MM.1S (cell line): ENCODE measurements at regions not wholly inside any gene's neighbourhood (a gene's known extent, or its start where the extent isn't known, plus 50 kb on each side); places are given as distances from the start of the nearest gene placed in this dataset.
"Not testable (repeated sequence)": the region's sequence is repeated elsewhere in the genome, so short reads cannot be mapped to it uniquely, and the experiment has no call there.

ENCODE experiments used
- DNase-seq: peaks from one replicate; pipeline ENCODE4 v3.0.0-alpha.2; 2015
- H2AFZ ChIP-seq: fragments of 300-600 bp; sonication (generic); 2 replicates; pipeline ENCODE4 v1.6.0; 2016; ENCODE audit warnings: antibody characterized with exemption, low read length
- H3F3A ChIP-seq: fragments of 300-600 bp; sonication (generic); 2 replicates; pipeline ENCODE4 v1.6.1; 2016; ENCODE audit warnings: mild to moderate bottlenecking, antibody characterized with exemption, low read length, moderate library complexity, mixed read lengths; ENCODE audit not compliant: insufficient read depth
- H3K27ac ChIP-seq: fragments of 300-600 bp; sonication (generic); 2 replicates; pipeline ENCODE4 v1.5.1; 2016; ENCODE audit warnings: mild to moderate bottlenecking, low read length
- H3K27me3 ChIP-seq: fragments of 300-600 bp; sonication (generic); replicated peaks from 2 replicates; pipeline ENCODE4 v1.6.0; 2016; ENCODE audit warnings: low read length; ENCODE audit not compliant: insufficient read depth
- H3K36me3 ChIP-seq: fragments of 300-600 bp; sonication (generic); replicated peaks from 2 replicates; pipeline ENCODE4 v1.6.1; 2016; ENCODE audit warnings: mild to moderate bottlenecking, low read length, mixed read lengths; ENCODE audit not compliant: insufficient read depth
- H3K4me1 ChIP-seq: fragments of 300-600 bp; sonication (generic); 2 replicates; pipeline ENCODE4 v1.6.1; 2016; ENCODE audit warnings: low read length, mixed read lengths
- H3K4me2 ChIP-seq: fragments of 300-600 bp; sonication (generic); 2 replicates; pipeline ENCODE4 v1.6.0; 2016; ENCODE audit warnings: low read depth, low read length
- H3K4me3 ChIP-seq: fragments of 300-600 bp; sonication (generic); 2 replicates; pipeline ENCODE4 v1.5.1; 2016; ENCODE audit warnings: low read length, mixed read lengths
- H3K79me2 ChIP-seq: fragments of 300-600 bp; sonication (generic); 2 replicates; pipeline ENCODE4 v1.6.1; 2016; ENCODE audit warnings: mixed run types, low read length, mixed read lengths
- H3K9ac ChIP-seq: fragments of 300-600 bp; sonication (generic); 2 replicates; pipeline ENCODE4 v1.6.1; 2016; ENCODE audit warnings: low read length, mixed read lengths
- H3K9me2 ChIP-seq: fragments of 300-600 bp; sonication (generic); replicated peaks from 2 replicates; pipeline ENCODE4 v1.6.1; 2016; ENCODE audit warnings: mild to moderate bottlenecking, low read length, mixed read lengths; ENCODE audit not compliant: insufficient read depth
- H3K9me3 ChIP-seq: fragments of 300-600 bp; sonication (generic); replicated peaks from 2 replicates; pipeline ENCODE4 v1.6.1; 2016; ENCODE audit warnings: mild to moderate bottlenecking, low read length, mixed read lengths; ENCODE audit not compliant: insufficient read depth
- H4K20me1 ChIP-seq: fragments of 300-600 bp; sonication (generic); 2 replicates; pipeline ENCODE4 v1.6.1; 2016; ENCODE audit warnings: mild to moderate bottlenecking, low read length, moderate library complexity, mixed read lengths; ENCODE audit not compliant: insufficient read depth
- CTCF ChIP-seq: fragments of 300-600 bp; sonication (generic); IDR thresholded peaks from 2 replicates; pipeline ENCODE4 v1.5.1; 2016; ENCODE audit warnings: antibody characterized with exemption, low read length, mixed read lengths
- EZH2 ChIP-seq: fragments of 300-600 bp; sonication (generic); optimal IDR thresholded peaks from 2 replicates; pipeline ENCODE3; 2017; ENCODE audit warnings: low read depth, mild to moderate bottlenecking, antibody characterized with exemption, low read length, mixed read lengths
- EZH2phosphoT487 ChIP-seq: fragments of 300-600 bp; sonication (generic); IDR thresholded peaks from 2 replicates; pipeline ENCODE4 v1.6.1; 2018; ENCODE audit warnings: antibody characterized with exemption, low read length

- Histone ChIP-seq H3K27ac (no peak overlapping the region), H2AFZ (no peak overlapping the region)
- DNase-seq, result no peak
These were observed 90.6 kb upstream of the LHX1 start for GRCh38 chr17:36846410-36847292.

GRCh38 chr17:36848008-36848902, 89.0 kb upstream of the LHX1 start:
- Histone ChIP-seq H4K20me1 (no peaks in the 10 kb centered on the region), H3K4me1 (no peaks in the 10 kb centered on the region), H3F3A (no peaks in the 10 kb centered on the region), H3K4me2 (no peak overlapping the region), H3K36me3 (no peaks in the 10 kb centered on the region), H2AFZ (no peak overlapping the region), H3K9ac (no peak overlapping the region), H3K9me2 (no peaks in the 10 kb centered on the region), H3K27ac (no peak overlapping the region), H3K9me3 (no peaks in the 10 kb centered on the region), H3K27me3 (no peaks in the 10 kb centered on the region; the same call in 1 of the 2 replicates), H3K4me3 (no peak overlapping the region), H3K79me2 (no peaks in the 10 kb centered on the region)
- DNase-seq, result no peak
- TF ChIP-seq EZH2 (no peak), EZH2phosphoT487 (no peak), CTCF (no peak)

More at GRCh38 chr17:36846410-36847292, 90.6 kb upstream of the LHX1 start:
- TF ChIP-seq CTCF (no peak), EZH2 (no peak), EZH2phosphoT487 (no peak)
- no peaks in the 10 kb centered on the region for H3K9me3 ChIP-seq
- no peaks in the 10 kb centered on the region for H3K4me1 ChIP-seq
- H4K20me1 ChIP-seq, result no peaks in the 10 kb centered on the region
- no peak overlapping the region for H3K9ac ChIP-seq
- H3K79me2 ChIP-seq, result no peaks in the 10 kb centered on the region
- no peaks in the 10 kb centered on the region for H3F3A ChIP-seq
- H3K36me3 ChIP-seq, result no peaks in the 10 kb centered on the region
- H3K4me3 ChIP-seq, result no peak overlapping the region
- H3K27me3 ChIP-seq, result peaks cover 5% of the 10 kb centered on the region; the same call in 1 of the 2 replicates
- no peak overlapping the region for H3K4me2 ChIP-seq
- no peaks in the 10 kb centered on the region for H3K9me2 ChIP-seq

- not testable (repeated sequence) for H3K4me3 ChIP-seq, H3K79me2 ChIP-seq, H3F3A ChIP-seq, H3K4me2 ChIP-seq, H3K9me2 ChIP-seq, H3K4me1 ChIP-seq, H2AFZ ChIP-seq, H4K20me1 ChIP-seq, H3K9me3 ChIP-seq, H3K36me3 ChIP-seq, H3K9ac ChIP-seq, H3K27ac ChIP-seq, H3K27me3 ChIP-seq, DNase-seq
These were observed 88.3 kb upstream of the LHX1 start for GRCh38 chr17:36849020-36849419.
